ENCODE measurements at regions not wholly inside any gene's neighbourhood (a gene's known extent, or its start where the extent isn't known, plus 50 kb on each side); places are given as distances from the start of the nearest gene placed in this dataset.

DNA sequence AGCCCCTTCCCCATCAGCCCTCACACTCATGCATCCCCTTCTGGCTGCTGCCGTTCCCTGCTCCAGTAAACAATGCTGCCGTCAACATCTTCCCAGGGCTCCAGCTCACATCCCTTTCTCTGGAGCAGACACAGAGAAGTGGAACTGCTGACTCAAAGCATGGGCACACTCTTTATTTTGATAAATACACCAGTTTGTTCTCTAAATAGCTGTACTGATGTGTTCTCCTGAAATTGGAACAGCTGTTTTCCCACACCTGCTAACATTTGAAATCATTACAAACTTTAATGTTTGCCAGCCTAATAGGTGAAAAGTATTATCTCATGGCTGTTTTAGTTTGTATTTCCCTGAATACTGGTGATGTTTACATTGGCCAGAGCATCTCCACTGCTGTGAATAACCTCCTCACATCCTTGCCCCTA lies 102.1 kb upstream of the NXT1 start:
- H3K4me1 ChIP-seq (ENCODE audit: insufficient read depth), result no peaks in the 10 kb centered on the region
- TF ChIP-seq, protein P1, sequence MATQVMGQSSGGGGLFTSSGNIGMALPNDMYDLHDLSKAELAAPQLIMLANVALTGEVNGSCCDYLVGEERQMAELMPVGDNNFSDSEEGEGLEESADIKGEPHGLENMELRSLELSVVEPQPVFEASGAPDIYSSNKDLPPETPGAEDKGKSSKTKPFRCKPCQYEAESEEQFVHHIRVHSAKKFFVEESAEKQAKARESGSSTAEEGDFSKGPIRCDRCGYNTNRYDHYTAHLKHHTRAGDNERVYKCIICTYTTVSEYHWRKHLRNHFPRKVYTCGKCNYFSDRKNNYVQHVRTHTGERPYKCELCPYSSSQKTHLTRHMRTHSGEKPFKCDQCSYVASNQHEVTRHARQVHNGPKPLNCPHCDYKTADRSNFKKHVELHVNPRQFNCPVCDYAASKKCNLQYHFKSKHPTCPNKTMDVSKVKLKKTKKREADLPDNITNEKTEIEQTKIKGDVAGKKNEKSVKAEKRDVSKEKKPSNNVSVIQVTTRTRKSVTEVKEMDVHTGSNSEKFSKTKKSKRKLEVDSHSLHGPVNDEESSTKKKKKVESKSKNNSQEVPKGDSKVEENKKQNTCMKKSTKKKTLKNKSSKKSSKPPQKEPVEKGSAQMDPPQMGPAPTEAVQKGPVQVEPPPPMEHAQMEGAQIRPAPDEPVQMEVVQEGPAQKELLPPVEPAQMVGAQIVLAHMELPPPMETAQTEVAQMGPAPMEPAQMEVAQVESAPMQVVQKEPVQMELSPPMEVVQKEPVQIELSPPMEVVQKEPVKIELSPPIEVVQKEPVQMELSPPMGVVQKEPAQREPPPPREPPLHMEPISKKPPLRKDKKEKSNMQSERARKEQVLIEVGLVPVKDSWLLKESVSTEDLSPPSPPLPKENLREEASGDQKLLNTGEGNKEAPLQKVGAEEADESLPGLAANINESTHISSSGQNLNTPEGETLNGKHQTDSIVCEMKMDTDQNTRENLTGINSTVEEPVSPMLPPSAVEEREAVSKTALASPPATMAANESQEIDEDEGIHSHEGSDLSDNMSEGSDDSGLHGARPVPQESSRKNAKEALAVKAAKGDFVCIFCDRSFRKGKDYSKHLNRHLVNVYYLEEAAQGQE (IDR thresholded peaks at IDR 0.05; ENCODE audit: unreplicated experiment), result no peak
- TF ChIP-seq CTCF (conservative IDR thresholded peaks at IDR 0.05; ENCODE audit: low read depth in 2 of 2), result no peak
- TF ChIP-seq POLR2AphosphoS5 (IDR thresholded peaks at IDR 0.05; ENCODE audit: low read depth), result no peak
- TF ChIP-seq ZNF114 (CRISPR knock-in tag; IDR thresholded peaks at IDR 0.05), result no peak
- TF ChIP-seq EZH2phosphoT487 (IDR thresholded peaks at IDR 0.05; ENCODE audit: unreplicated experiment), result no peak
- TF ChIP-seq, protein P2, sequence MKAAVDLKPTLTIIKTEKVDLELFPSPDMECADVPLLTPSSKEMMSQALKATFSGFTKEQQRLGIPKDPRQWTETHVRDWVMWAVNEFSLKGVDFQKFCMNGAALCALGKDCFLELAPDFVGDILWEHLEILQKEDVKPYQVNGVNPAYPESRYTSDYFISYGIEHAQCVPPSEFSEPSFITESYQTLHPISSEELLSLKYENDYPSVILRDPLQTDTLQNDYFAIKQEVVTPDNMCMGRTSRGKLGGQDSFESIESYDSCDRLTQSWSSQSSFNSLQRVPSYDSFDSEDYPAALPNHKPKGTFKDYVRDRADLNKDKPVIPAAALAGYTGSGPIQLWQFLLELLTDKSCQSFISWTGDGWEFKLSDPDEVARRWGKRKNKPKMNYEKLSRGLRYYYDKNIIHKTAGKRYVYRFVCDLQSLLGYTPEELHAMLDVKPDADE (IDR thresholded peaks at IDR 0.05), result no peak
- TF ChIP-seq STAT1 (IDR thresholded peaks at IDR 0.05; ENCODE audit: unreplicated experiment), result no peak
- TF ChIP-seq JUNB (IDR thresholded peaks at IDR 0.05; ENCODE audit: unreplicated experiment), result no peak
- H3K79me2 ChIP-seq (replicated peaks; ENCODE audit: insufficient read depth), result no peaks in the 10 kb centered on the region
- H3K4me3 ChIP-seq, result no peak overlapping the region
- H3K27me3 Mint-ChIP-seq (ENCODE audit: insufficient read depth, low read depth, poor library complexity), result no peaks in the 10 kb centered on the region
- no peaks in the 10 kb centered on the region for H3K9me2 ChIP-seq (ENCODE audit: insufficient read depth)
- H2AFZ ChIP-seq, result no peak overlapping the region
- no peaks in the 10 kb centered on the region for H3K9me3 Mint-ChIP-seq
- H3K27ac Mint-ChIP-seq, result no peak overlapping the region
- ATAC-seq (no peak), DNase-seq (ENCODE audit: low spot score) (no peak)
- no peak overlapping the region for H3K4me2 ChIP-seq
- H3K36me3 Mint-ChIP-seq (ENCODE audit: low read depth), result no peaks in the 10 kb centered on the region
- H3K36me3 ChIP-seq (ENCODE audit: insufficient read depth), result no peaks in the 10 kb centered on the region
- H3K27ac ChIP-seq (ENCODE audit: low read depth), result no peak overlapping the region
- no peaks in the 10 kb centered on the region for H3K27me3 ChIP-seq (ENCODE audit: insufficient read depth)
- H4K20me1 ChIP-seq (replicated peaks; ENCODE audit: insufficient read depth), result no peaks in the 10 kb centered on the region
- peaks cover 7% of the 10 kb centered on the region for H3K4me1 Mint-ChIP-seq
- H3F3A ChIP-seq (replicated peaks; ENCODE audit: low read depth), result no peaks in the 10 kb centered on the region
- H3K4me3 Mint-ChIP-seq, result no peak overlapping the region
